ENCODE measurements at regions not wholly inside any gene's neighbourhood (a gene's known extent, or its start where the extent isn't known, plus 50 kb on each side); places are given as distances from the start of the nearest gene placed in this dataset.

DNA sequence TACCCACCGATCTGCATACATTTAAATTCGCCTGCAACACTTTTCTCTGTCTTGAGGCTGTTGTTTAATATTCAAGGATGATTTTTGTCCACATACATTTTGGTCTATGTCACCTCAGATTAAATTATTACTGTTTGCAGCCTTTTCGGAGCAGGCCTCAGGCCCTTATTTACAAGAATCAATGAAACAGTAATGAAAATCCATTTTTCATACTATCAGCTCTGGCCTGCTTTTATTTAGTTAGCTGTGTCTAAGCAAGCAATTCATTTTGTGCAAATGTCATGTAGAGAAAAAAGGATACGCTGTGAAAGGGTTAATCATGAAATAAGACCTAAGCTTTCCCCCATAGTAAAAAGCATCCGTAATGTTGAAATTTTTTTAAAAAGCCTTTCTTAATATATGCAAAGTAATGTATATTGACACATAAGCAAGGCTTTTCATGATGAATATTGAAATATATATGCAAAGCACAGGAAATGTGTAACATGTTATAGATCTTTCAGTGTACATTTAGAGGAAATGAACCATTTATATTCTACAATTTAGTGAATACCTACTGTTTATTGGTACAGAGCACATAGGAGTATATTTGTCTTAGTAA, 1135.3 kb upstream of the ZEB2 start:
- TF ChIP-seq POLR2A (IDR thresholded peaks at IDR 0.05), result no peak
- TF ChIP-seq, protein P1, sequence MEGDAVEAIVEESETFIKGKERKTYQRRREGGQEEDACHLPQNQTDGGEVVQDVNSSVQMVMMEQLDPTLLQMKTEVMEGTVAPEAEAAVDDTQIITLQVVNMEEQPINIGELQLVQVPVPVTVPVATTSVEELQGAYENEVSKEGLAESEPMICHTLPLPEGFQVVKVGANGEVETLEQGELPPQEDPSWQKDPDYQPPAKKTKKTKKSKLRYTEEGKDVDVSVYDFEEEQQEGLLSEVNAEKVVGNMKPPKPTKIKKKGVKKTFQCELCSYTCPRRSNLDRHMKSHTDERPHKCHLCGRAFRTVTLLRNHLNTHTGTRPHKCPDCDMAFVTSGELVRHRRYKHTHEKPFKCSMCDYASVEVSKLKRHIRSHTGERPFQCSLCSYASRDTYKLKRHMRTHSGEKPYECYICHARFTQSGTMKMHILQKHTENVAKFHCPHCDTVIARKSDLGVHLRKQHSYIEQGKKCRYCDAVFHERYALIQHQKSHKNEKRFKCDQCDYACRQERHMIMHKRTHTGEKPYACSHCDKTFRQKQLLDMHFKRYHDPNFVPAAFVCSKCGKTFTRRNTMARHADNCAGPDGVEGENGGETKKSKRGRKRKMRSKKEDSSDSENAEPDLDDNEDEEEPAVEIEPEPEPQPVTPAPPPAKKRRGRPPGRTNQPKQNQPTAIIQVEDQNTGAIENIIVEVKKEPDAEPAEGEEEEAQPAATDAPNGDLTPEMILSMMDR (IDR thresholded peaks at IDR 0.05), result no peak
